Panc1 (cell line): ENCODE measurements at regions not wholly inside any gene's neighbourhood (a gene's known extent, or its start where the extent isn't known, plus 50 kb on each side); places are given as distances from the start of the nearest gene placed in this dataset.

Source experiments
- POLR2AphosphoS5 ChIP-seq: IDR thresholded peaks from 2 replicates; pipeline ENCODE4 v1.6.1; 2012; ENCODE audit warnings: mild to moderate bottlenecking, low read depth, low read length, moderate library complexity
- TF ChIP-seq, protein P1 (sequence below): fragments of 450-650 bp; IDR thresholded peaks from 2 replicates; pipeline ENCODE4 v1.5.1; 2017; ENCODE audit warnings: mild to moderate bottlenecking

DNA sequence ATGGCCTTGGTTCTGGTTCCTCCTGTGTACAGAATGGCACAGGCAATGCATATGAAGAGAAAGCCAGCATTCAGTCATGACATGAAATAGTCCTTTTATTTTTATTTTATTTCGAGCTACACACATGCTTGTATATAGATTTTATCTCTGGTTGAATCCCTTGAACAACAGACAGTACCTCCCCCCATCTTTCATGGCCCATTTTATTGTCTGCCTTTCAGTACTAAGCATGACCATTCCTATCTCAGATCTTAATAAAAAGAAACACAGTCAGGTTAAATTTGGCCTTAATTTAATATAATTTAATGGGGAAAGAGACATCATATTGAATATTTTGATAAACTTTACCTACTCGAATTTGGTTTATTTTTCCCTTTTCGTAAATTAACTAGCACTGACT is 76.4 kb upstream of the VANGL1 start:
- TF ChIP-seq, protein P1, sequence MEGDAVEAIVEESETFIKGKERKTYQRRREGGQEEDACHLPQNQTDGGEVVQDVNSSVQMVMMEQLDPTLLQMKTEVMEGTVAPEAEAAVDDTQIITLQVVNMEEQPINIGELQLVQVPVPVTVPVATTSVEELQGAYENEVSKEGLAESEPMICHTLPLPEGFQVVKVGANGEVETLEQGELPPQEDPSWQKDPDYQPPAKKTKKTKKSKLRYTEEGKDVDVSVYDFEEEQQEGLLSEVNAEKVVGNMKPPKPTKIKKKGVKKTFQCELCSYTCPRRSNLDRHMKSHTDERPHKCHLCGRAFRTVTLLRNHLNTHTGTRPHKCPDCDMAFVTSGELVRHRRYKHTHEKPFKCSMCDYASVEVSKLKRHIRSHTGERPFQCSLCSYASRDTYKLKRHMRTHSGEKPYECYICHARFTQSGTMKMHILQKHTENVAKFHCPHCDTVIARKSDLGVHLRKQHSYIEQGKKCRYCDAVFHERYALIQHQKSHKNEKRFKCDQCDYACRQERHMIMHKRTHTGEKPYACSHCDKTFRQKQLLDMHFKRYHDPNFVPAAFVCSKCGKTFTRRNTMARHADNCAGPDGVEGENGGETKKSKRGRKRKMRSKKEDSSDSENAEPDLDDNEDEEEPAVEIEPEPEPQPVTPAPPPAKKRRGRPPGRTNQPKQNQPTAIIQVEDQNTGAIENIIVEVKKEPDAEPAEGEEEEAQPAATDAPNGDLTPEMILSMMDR, result no peak
- no peak for TF ChIP-seq POLR2AphosphoS5
